Endothelial cell of umbilical vein (primary cell): ENCODE measurements at regions not wholly inside any gene's neighbourhood (a gene's known extent, or its start where the extent isn't known, plus 50 kb on each side); places are given as distances from the start of the nearest gene placed in this dataset.

Source experiments
- BruUV-seq: library from RNA; stranded (reverse); fragments of 400-500 nt; replicated peaks from 2 replicates; lab custom pipeline; 2021; lab: Mats Ljungman, UMichigan
- CTCF ChIA-PET: fragments of 300-600, 350-600 bp; sonication (Branson Sonifier 250); formaldehyde crosslinking; loops from one replicate; lab custom pipeline; 2021; ENCODE audit warnings: antibody characterized with exemption, inconsistent platforms; lab: Charles Lee
- POLR2A ChIA-PET: fragments of 300-600, 350-600 bp; sonication (Branson Sonifier 250); formaldehyde crosslinking; loops from one replicate; lab custom pipeline; 2021; ENCODE audit warnings: antibody characterized with exemption, inconsistent platforms; lab: Charles Lee
- DNase-seq: peaks from one replicate; pipeline ENCODE4 v3.0.0-alpha.2; 2011; ENCODE audit warnings: low read depth, low spot score
- FAIRE-seq: peaks from 2 replicates; lab custom pipeline; 2011; peaks lifted over from hg19 to GRCh38; lab: Jason Lieb, UNC
- H2AFZ ChIP-seq: 2 replicates; pipeline ENCODE4 v1.6.0; 2012; ENCODE audit warnings: low read depth, low read length, control low read depth, inconsistent platforms
- H3K27ac ChIP-seq: 2 replicates; pipeline ENCODE4 v1.5.1; 2011; ENCODE audit warnings: low read depth, mild to moderate bottlenecking, control low read depth, low read length, moderate library complexity; ENCODE audit not compliant: insufficient read depth
- H3K27me3 ChIP-seq, 2 experiments: 2 replicates each; pipeline versions ENCODE4 v1.6.0 to v1.6.1; 2011; ENCODE audit warnings: low read length in 2 of 2, mixed read lengths in 1 of 2; ENCODE audit not compliant: control insufficient read depth in 2 of 2, insufficient read depth in 2 of 2
- H3K36me3 ChIP-seq, 2 experiments: 2 replicates in 1 of 2; 3 replicates in 1 of 2; pipeline ENCODE4 v1.5.1; 2011; ENCODE audit warnings: low read length in 2 of 2, mild to moderate bottlenecking in 1 of 2, moderate library complexity in 1 of 2; ENCODE audit not compliant: control insufficient read depth in 2 of 2, insufficient read depth in 2 of 2; ENCODE audit errors: extremely low read depth in 1 of 2
- H3K4me1 ChIP-seq: 3 replicates; pipeline ENCODE4 v1.5.1; 2011; ENCODE audit warnings: mild to moderate bottlenecking, low read length; ENCODE audit not compliant: control insufficient read depth, insufficient read depth; ENCODE audit errors: extremely low read depth
- H3K4me2 ChIP-seq: 2 replicates; pipeline ENCODE4 v1.6.1; 2011; ENCODE audit warnings: low read length, control low read depth, mixed read lengths; ENCODE audit not compliant: insufficient read depth
- H3K4me3 ChIP-seq, 3 experiments: fragments of 200-600 bp in 1 of 3; sonication (generic), shearing (Covaris generic) in 1 of 3; replicated peaks in 1 of 3; 2 replicates each; pipeline ENCODE4 v1.5.1; 2011 to 2016; ENCODE audit warnings: control low read depth in 3 of 3, low read length in 3 of 3, mild to moderate bottlenecking in 2 of 3, inconsistent platforms in 1 of 3, low read depth in 1 of 3, moderate library complexity in 1 of 3; ENCODE audit not compliant: insufficient read depth in 1 of 3
- H3K79me2 ChIP-seq: 2 replicates; pipeline ENCODE4 v1.6.0; 2012; ENCODE audit warnings: low read length, inconsistent platforms; ENCODE audit not compliant: control insufficient read depth, insufficient read depth
- H3K9ac ChIP-seq: replicated peaks from 2 replicates; pipeline ENCODE3; 2011; ENCODE audit warnings: low read length, control low read depth; ENCODE audit not compliant: insufficient read depth; ENCODE audit errors: extremely low read depth
- H3K9me1 ChIP-seq: replicated peaks from 3 replicates; pipeline ENCODE4 v1.6.0; 2011; ENCODE audit warnings: mild to moderate bottlenecking, low read length; ENCODE audit not compliant: control insufficient read depth, insufficient read depth; ENCODE audit errors: extremely low read depth
- H3K9me3 ChIP-seq: replicated peaks from 2 replicates; pipeline ENCODE4 v1.5.1; 2012; ENCODE audit warnings: low read length, inconsistent platforms; ENCODE audit not compliant: control insufficient read depth, insufficient read depth
- H4K20me1 ChIP-seq: replicated peaks from 2 replicates; pipeline ENCODE3; 2011; ENCODE audit warnings: mild to moderate bottlenecking, low read length; ENCODE audit not compliant: control insufficient read depth, insufficient read depth; ENCODE audit errors: extremely low read depth
- FOS ChIP-seq: IDR thresholded peaks from 2 replicates; pipeline ENCODE4 v1.6.1; 2011; ENCODE audit warnings: mild to moderate bottlenecking, low read length, moderate library complexity, borderline replicate concordance; ENCODE audit not compliant: insufficient read depth
- GATA2 ChIP-seq: IDR thresholded peaks from 2 replicates; pipeline ENCODE4 v1.7.0; 2011; ENCODE audit warnings: low read depth, mild to moderate bottlenecking, moderate library complexity, mixed read lengths, low read length; ENCODE audit not compliant: insufficient read length, insufficient read depth
- JUN ChIP-seq: IDR thresholded peaks from 2 replicates; pipeline ENCODE4 v1.6.1; 2011; ENCODE audit warnings: borderline replicate concordance, low read depth; ENCODE audit not compliant: insufficient read length, insufficient read depth
- MAX ChIP-seq: IDR thresholded peaks from 2 replicates; pipeline ENCODE4 v1.6.1; 2011; ENCODE audit not compliant: insufficient read depth, insufficient read length
- POLR2A ChIP-seq: IDR thresholded peaks from 2 replicates; pipeline ENCODE4 v1.6.1; 2012; ENCODE audit warnings: low read depth, mild to moderate bottlenecking, control low read depth, low read length
- POLR2AphosphoS5 ChIP-seq: IDR thresholded peaks from 2 replicates; pipeline ENCODE4 v1.6.1; 2012; ENCODE audit warnings: low read depth, mild to moderate bottlenecking, control low read depth, low read length, moderate library complexity; ENCODE audit not compliant: insufficient read depth
- dilution Hi-C: fragments of 300-500 bp; cut with MboI; formaldehyde crosslinking; loops from one replicate; pipeline ENCODE4 v1.15.0; 2019; ENCODE audit warnings: low sequenced_read_pairs; ENCODE audit not compliant: extremely low pct_ligation_motif_present
- intact Hi-C: fragments of 100-400 bp; cut with micrococcal nuclease; formaldehyde crosslinking; loops from one replicate; pipeline ENCODE4 v1.10.0; 2022

- Histone ChIP-seq H3K4me3 (no peak overlapping the region), H2AFZ (no peak overlapping the region), H3K4me2 (no peak overlapping the region), H3K4me1 (no peaks in the 10 kb centered on the region), H3K27me3 (no peaks in the 10 kb centered on the region), H3K9me1 (no peaks in the 10 kb centered on the region), H4K20me1 (no peaks in the 10 kb centered on the region), H3K27ac (no peak overlapping the region), H3K9me3 (no peaks in the 10 kb centered on the region), H3K9ac (no peak overlapping the region), H3K36me3 (no peaks in the 10 kb centered on the region), H3K79me2 (no peaks in the 10 kb centered on the region)
- TF ChIP-seq POLR2A (no peak), MAX (no peak)
- intact Hi-C loops: no loop called here
- FAIRE-seq (no peak), DNase-seq (no peak)
- dilution Hi-C loops: no loop called here
- no TSS peak for BruUV-seq
- CTCF ChIA-PET: no interaction called here
- POLR2A ChIA-PET: no interaction called here
These were observed 106.8 kb upstream of the LDAH start for GRCh38 chr2:20929721-20930120.

- FAIRE-seq (no peak), DNase-seq (no peak)
- intact Hi-C loops (no loop called here), dilution Hi-C loops (no loop called here)
- Histone ChIP-seq H3K4me2 (no peak overlapping the region), H3K4me3 (no peak overlapping the region), H3K4me1 (no peaks in the 10 kb centered on the region), H3K9me1 (no peaks in the 10 kb centered on the region), H4K20me1 (no peaks in the 10 kb centered on the region), H3K27me3 (no peaks in the 10 kb centered on the region), H3K79me2 (no peaks in the 10 kb centered on the region), H3K27ac (no peak overlapping the region), H2AFZ (no peak overlapping the region), H3K9me3 (no peaks in the 10 kb centered on the region), H3K36me3 (no peaks in the 10 kb centered on the region), H3K9ac (no peak overlapping the region)
- no peak for TF ChIP-seq JUN
- TF ChIP-seq POLR2A: no peak
- no peak for TF ChIP-seq POLR2AphosphoS5
- TF ChIP-seq GATA2: no peak
- TF ChIP-seq FOS: no peak
- ChIA-PET POLR2A (no interaction called here), CTCF (no interaction called here)
- BruUV-seq: no TSS peak
These were observed 105.7 kb upstream of the LDAH start for GRCh38 chr2:20928617-20929016.
